ENCODE measurements at regions not wholly inside any gene's neighbourhood (a gene's known extent, or its start where the extent isn't known, plus 50 kb on each side); places are given as distances from the start of the nearest gene placed in this dataset.

DNA sequence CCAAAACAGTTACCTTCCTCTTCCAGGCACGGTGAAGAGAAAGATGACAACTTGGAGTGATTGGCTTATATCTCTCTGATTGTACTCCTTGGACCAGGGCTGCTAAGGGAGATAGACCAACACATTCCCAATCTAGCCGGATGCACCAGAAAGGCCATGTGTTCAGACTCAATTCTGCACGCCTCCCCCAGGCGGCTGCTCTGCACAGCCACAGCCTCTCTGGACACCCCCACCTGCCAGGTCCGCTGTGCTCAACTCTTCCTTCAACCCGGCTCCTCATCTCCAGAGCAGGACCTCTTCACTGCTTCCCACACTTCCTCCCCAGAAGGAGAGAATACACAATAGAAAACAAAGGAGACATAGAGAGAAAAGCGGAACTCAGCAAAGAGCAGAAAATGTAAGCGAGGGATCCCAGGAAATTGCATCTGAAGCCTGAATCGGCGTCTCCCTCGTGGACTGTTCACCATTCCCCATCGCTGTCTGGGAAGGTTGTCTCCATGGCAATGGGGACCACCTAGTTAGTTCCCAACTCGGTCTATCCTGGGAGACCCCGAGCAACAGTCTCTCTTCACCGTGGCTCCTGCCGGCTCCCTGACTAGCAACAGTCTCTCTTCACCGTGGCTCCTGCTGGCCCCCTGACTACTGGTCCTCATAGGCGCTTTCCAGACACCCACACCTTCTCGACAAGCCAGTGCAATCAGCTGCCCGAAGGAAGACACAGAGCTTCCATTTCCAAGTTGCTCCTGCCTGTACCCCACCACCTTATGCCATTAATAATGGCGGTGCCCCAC, 361.7 kb upstream of the MYT1L start:
- Histone ChIP-seq H3K9me2 (ENCODE audit: low read depth, low read length) (no peaks in the 10 kb centered on the region), H3K4me2 (ENCODE audit: low read length) (no peak overlapping the region), H3K36me3 (ENCODE audit: insufficient read depth, low read length) (no peaks in the 10 kb centered on the region), H3K9me3 (ENCODE audit: low read length) (no peaks in the 10 kb centered on the region), H3F3A (ENCODE audit: insufficient read depth, low read length) (no peaks in the 10 kb centered on the region), H3K9ac (ENCODE audit: low read length) (no peak overlapping the region), H3K27ac (ENCODE audit: low read depth, low read length, poor library complexity, severe bottlenecking) (no peak overlapping the region), H3K27me3 (ENCODE audit: insufficient read depth, low read length) (no peaks in the 10 kb centered on the region; the same call in 1 of the 2 replicates), H4K20me1 (ENCODE audit: insufficient read depth, low read length) (no peaks in the 10 kb centered on the region), H3K79me2 (ENCODE audit: insufficient read depth, low read length) (no peaks in the 10 kb centered on the region), H3K4me1 (ENCODE audit: insufficient read depth, low read length, severe bottlenecking) (no peaks in the 10 kb centered on the region), H2AFZ (ENCODE audit: low read length) (no peak overlapping the region), H3K4me3 (ENCODE audit: low read depth, low read length, poor library complexity, severe bottlenecking) (no peak overlapping the region)
- TF ChIP-seq, protein P1, sequence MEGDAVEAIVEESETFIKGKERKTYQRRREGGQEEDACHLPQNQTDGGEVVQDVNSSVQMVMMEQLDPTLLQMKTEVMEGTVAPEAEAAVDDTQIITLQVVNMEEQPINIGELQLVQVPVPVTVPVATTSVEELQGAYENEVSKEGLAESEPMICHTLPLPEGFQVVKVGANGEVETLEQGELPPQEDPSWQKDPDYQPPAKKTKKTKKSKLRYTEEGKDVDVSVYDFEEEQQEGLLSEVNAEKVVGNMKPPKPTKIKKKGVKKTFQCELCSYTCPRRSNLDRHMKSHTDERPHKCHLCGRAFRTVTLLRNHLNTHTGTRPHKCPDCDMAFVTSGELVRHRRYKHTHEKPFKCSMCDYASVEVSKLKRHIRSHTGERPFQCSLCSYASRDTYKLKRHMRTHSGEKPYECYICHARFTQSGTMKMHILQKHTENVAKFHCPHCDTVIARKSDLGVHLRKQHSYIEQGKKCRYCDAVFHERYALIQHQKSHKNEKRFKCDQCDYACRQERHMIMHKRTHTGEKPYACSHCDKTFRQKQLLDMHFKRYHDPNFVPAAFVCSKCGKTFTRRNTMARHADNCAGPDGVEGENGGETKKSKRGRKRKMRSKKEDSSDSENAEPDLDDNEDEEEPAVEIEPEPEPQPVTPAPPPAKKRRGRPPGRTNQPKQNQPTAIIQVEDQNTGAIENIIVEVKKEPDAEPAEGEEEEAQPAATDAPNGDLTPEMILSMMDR (IDR thresholded peaks at IDR 0.05; ENCODE audit: low read length) = no peak

DNA sequence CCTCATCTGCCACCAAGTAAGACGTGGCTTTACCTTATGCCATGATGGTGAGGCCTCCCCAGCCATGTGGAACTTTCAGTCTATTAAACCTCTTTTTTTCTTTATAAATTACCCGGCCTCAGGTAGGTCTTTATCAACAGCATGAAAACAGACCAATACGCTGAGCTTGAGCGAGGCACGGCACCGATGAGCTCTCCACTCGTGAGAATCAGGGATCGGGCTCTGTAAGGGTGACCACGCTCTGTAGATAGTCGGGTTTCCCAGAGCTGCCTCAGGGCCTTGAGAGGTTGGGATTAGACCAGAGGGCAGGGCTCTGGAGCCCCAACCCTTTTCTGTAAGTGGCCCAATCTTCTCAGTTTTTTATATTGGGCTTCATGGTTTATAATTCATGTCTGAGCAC, 360.3 kb upstream of the MYT1L start:
- Histone ChIP-seq H3F3A (ENCODE audit: insufficient read depth, low read length) (no peaks in the 10 kb centered on the region), H3K9me3 (ENCODE audit: low read length) (no peaks in the 10 kb centered on the region), H3K79me2 (ENCODE audit: insufficient read depth, low read length) (no peaks in the 10 kb centered on the region), H3K4me2 (ENCODE audit: low read length) (no peak overlapping the region), H3K27me3 (ENCODE audit: insufficient read depth, low read length) (no peaks in the 10 kb centered on the region; the same call in 1 of the 2 replicates), H4K20me1 (ENCODE audit: insufficient read depth, low read length) (no peaks in the 10 kb centered on the region), H3K36me3 (ENCODE audit: insufficient read depth, low read length) (no peaks in the 10 kb centered on the region), H3K9ac (ENCODE audit: low read length) (no peak overlapping the region), H2AFZ (ENCODE audit: low read length) (no peak overlapping the region), H3K27ac (ENCODE audit: low read depth, low read length, poor library complexity, severe bottlenecking) (no peak overlapping the region), H3K9me2 (ENCODE audit: low read depth, low read length) (no peaks in the 10 kb centered on the region), H3K4me1 (ENCODE audit: insufficient read depth, low read length, severe bottlenecking) (no peaks in the 10 kb centered on the region), H3K4me3 (ENCODE audit: low read depth, low read length, poor library complexity, severe bottlenecking) (no peak overlapping the region)
- TF ChIP-seq, protein P1 (IDR thresholded peaks at IDR 0.05; ENCODE audit: low read length) = no peak
- TF ChIP-seq EZH2 (IDR thresholded peaks at IDR 0.05; ENCODE audit: borderline replicate concordance, low read length) = no peak

DNA sequence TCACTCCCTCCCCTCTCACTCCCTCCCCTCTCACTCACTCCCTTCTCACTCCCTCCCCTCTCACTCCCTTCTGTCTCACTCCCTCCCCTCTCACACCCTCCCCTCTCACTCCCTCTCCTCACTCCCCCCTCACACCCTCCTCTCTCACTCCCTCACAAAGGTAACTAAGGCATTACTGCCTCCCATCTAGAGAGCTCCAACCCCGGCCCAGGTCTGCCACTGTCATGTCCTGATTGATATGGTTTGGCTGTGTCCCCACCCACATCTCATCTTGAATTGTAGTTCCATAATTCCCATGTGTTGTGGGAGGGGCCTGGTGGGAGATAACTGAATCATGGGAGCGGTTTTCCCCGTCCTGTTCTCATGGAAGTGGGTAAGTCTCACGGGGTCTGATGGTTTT, 359.9 kb upstream of the MYT1L start:
- no peak overlapping the region for H3K27ac ChIP-seq (ENCODE audit: low read depth, low read length, poor library complexity, severe bottlenecking)
- TF ChIP-seq, protein P1 (IDR thresholded peaks at IDR 0.05; ENCODE audit: low read length) = no peak
- no peak for TF ChIP-seq EZH2 (IDR thresholded peaks at IDR 0.05; ENCODE audit: borderline replicate concordance, low read length)
- no peaks in the 10 kb centered on the region for H4K20me1 ChIP-seq (ENCODE audit: insufficient read depth, low read length)
- H2AFZ ChIP-seq (ENCODE audit: low read length) = no peak overlapping the region
- H3K4me2 ChIP-seq (ENCODE audit: low read length) = no peak overlapping the region
- H3K9ac ChIP-seq (ENCODE audit: low read length) = no peak overlapping the region
- no peaks in the 10 kb centered on the region for H3K4me1 ChIP-seq (ENCODE audit: insufficient read depth, low read length, severe bottlenecking)
- H3K79me2 ChIP-seq (ENCODE audit: insufficient read depth, low read length) = no peaks in the 10 kb centered on the region
- no peaks in the 10 kb centered on the region; the same call in 1 of the 2 replicates for H3K27me3 ChIP-seq (ENCODE audit: insufficient read depth, low read length)
- H3K4me3 ChIP-seq (ENCODE audit: low read depth, low read length, poor library complexity, severe bottlenecking) = no peak overlapping the region
- no peaks in the 10 kb centered on the region for H3K36me3 ChIP-seq (ENCODE audit: insufficient read depth, low read length)
- H3K9me3 ChIP-seq (ENCODE audit: low read length) = no peaks in the 10 kb centered on the region
- H3K9me2 ChIP-seq (ENCODE audit: low read depth, low read length) = no peaks in the 10 kb centered on the region
- no peaks in the 10 kb centered on the region for H3F3A ChIP-seq (ENCODE audit: insufficient read depth, low read length)
